K562 (cell line): ENCODE measurements at regions not wholly inside any gene's neighbourhood (a gene's known extent, or its start where the extent isn't known, plus 50 kb on each side); places are given as distances from the start of the nearest gene placed in this dataset.

Experiments
- ATAC-seq: fragments of 200-7000 bp; cut with Tn5 transposase; 3 replicates; pipeline ENCODE4 v1.9.1; 2020; ENCODE audit warnings: moderate library complexity
- BruUV-seq: library from RNA; stranded (reverse); fragments of 400-500 nt; replicated peaks from 2 replicates; lab custom pipeline; 2021; lab: Mats Ljungman, UMichigan
- CTCF ChIA-PET: fragments of 300-600 bp; formaldehyde crosslinking; extraction: SDS; loops from one replicate; lab custom pipeline; 2021; ENCODE audit warnings: low intra/inter-chr PET ratio; lab: Yijun Ruan, JAX
- POLR2A ChIA-PET: fragments of 300-600, 350-650 bp; sonication (Branson Sonifier 250); formaldehyde crosslinking; extraction: SDS; loops from one replicate; lab custom pipeline; 2021; ENCODE audit warnings: antibody characterized with exemption, inconsistent platforms; lab: Yijun Ruan, JAX
- DNase-seq, 4 experiments: peaks; one replicate each; pipeline versions ENCODE4 v3.0.0 to v3.0.0-alpha.2; 2011 to 2018; ENCODE audit warnings: low spot score in 3 of 4, mixed read lengths in 3 of 4; ENCODE audit errors: extremely low read depth in 1 of 4
- FAIRE-seq: peaks from 2 replicates; lab custom pipeline; 2011; peaks lifted over from hg19 to GRCh38; lab: Jason Lieb, UNC
- H2AFZ ChIP-seq: 2 replicates; pipeline ENCODE4 v1.6.0; 2011; ENCODE audit warnings: low read depth, low read length, control low read depth, inconsistent platforms
- H3K27ac ChIP-seq: fragments of 200-600 bp; 3 replicates; pipeline ENCODE4 v1.8.0; 2011; ENCODE audit warnings: low read depth, mild to moderate bottlenecking, control low read depth, inconsistent platforms, low read length, moderate library complexity, mixed read lengths; ENCODE audit errors: extremely low read depth
- H3K27me3 ChIP-seq, 2 experiments: fragments of 300-600 bp in 1 of 2; 2 replicates in 1 of 2; 3 replicates in 1 of 2; pipeline versions ENCODE4 v1.6.0 to v1.8.0; 2011; ENCODE audit warnings: inconsistent platforms in 2 of 2, low read length in 2 of 2, mild to moderate bottlenecking in 1 of 2, mixed read lengths in 1 of 2, moderate library complexity in 1 of 2; ENCODE audit not compliant: control insufficient read depth in 2 of 2, insufficient read depth in 2 of 2
- H3K36me3 ChIP-seq: fragments of 300-600 bp; 3 replicates; pipeline ENCODE4 v1.8.0; 2011; ENCODE audit warnings: mild to moderate bottlenecking, low read length, inconsistent platforms; ENCODE audit not compliant: control insufficient read depth, insufficient read depth
- H3K4me1 ChIP-seq, 2 experiments: fragments of 200-600 bp in 1 of 2; replicated peaks in 1 of 2; 2 replicates in 1 of 2; 3 replicates in 1 of 2; pipeline versions ENCODE4 v1.5.1 to v1.8.0; 2011; ENCODE audit warnings: inconsistent platforms in 2 of 2, low read length in 2 of 2, mild to moderate bottlenecking in 1 of 2, mixed read lengths in 1 of 2, moderate library complexity in 1 of 2; ENCODE audit not compliant: control insufficient read depth in 2 of 2, insufficient read depth in 2 of 2
- H3K4me2 ChIP-seq: 2 replicates; pipeline ENCODE4 v1.6.1; 2011; ENCODE audit warnings: low read length, control low read depth, inconsistent platforms, mixed read lengths; ENCODE audit not compliant: insufficient read depth
- H3K4me3 ChIP-seq: fragments of 200-600 bp; sonication (generic), shearing (Covaris generic); 2 replicates; pipeline ENCODE4 v1.5.1; 2016; ENCODE audit warnings: control low read depth, inconsistent platforms
- H3K79me2 ChIP-seq: fragments of 200-600 bp; 3 replicates; pipeline ENCODE4 v1.8.0; 2011; ENCODE audit warnings: low read length, inconsistent platforms; ENCODE audit not compliant: control insufficient read depth, insufficient read depth
- H3K9ac ChIP-seq, 2 experiments: 2 replicates each; pipeline versions ENCODE4 v1.6.0 to v1.6.1; 2011; ENCODE audit warnings: low read depth in 2 of 2, low read length in 2 of 2, control low read depth in 1 of 2, inconsistent platforms in 1 of 2, mild to moderate bottlenecking in 1 of 2, mixed read lengths in 1 of 2; ENCODE audit not compliant: insufficient read depth in 1 of 2
- H3K9me1 ChIP-seq: one replicate; pipeline ENCODE4 v1.6.0; 2011; ENCODE audit warnings: inconsistent platforms, mild to moderate bottlenecking, low read length, moderate library complexity; ENCODE audit not compliant: control insufficient read depth, insufficient read depth
- H3K9me3 ChIP-seq: replicated peaks from 2 replicates; pipeline ENCODE4 v1.5.1; 2011; ENCODE audit warnings: low read depth, low read length, inconsistent platforms; ENCODE audit not compliant: control insufficient read depth, insufficient read depth
- H4K20me1 ChIP-seq: replicated peaks from 2 replicates; pipeline ENCODE4 v1.6.1; 2011; ENCODE audit warnings: low read length, inconsistent platforms, mixed read lengths; ENCODE audit not compliant: control insufficient read depth, insufficient read depth
- BCOR ChIP-seq: fragments of 450-650 bp; IDR thresholded peaks from 2 replicates; pipeline ENCODE4 v1.6.1; 2016
- CEBPB ChIP-seq: fragments of 450-650 bp; IDR thresholded peaks from 2 replicates; pipeline ENCODE4 v1.6.1; 2016; ENCODE audit warnings: missing genetic modification characterization, missing compliant biosample characterization
- CHD2 ChIP-seq: IDR thresholded peaks from 2 replicates; pipeline ENCODE4 v1.6.1; 2011; ENCODE audit warnings: low read depth, low read length
- GTF2A2 ChIP-seq: IDR thresholded peaks from 2 replicates; pipeline ENCODE4 v1.6.1; 2016; ENCODE audit warnings: mild to moderate bottlenecking, missing genetic modification characterization, missing compliant biosample characterization
- HDAC2 ChIP-seq: fragments of 450-650 bp; IDR thresholded peaks from 2 replicates; pipeline ENCODE4 v1.6.1; 2016; ENCODE audit warnings: mild to moderate bottlenecking
- HDAC3 ChIP-seq: fragments of 450-650 bp; IDR thresholded peaks from 2 replicates; pipeline ENCODE4 v1.6.1; 2018; ENCODE audit warnings: borderline replicate concordance, mild to moderate bottlenecking, moderate library complexity; ENCODE audit not compliant: partially characterized antibody
- KLF10 ChIP-seq: fragments of 250-450 bp; sonication (Bioruptor Pico); IDR thresholded peaks from 2 replicates; pipeline ENCODE4 v1.6.1; 2021; ENCODE audit warnings: matching md5 sums
- MAZ ChIP-seq, 2 experiments: fragments of 450-650 bp in 1 of 2; sonication (generic) in 1 of 2; formaldehyde crosslinking; IDR thresholded peaks in 1 of 2; conservative IDR thresholded peaks in 1 of 2; 2 replicates each; pipeline versions ENCODE4 v1.4.0 to v1.5.0; 2020; ENCODE audit warnings: mild to moderate bottlenecking in 1 of 2, missing genetic modification reagents in 1 of 2
- RCOR1 ChIP-seq, 2 experiments: IDR thresholded peaks; 2 replicates each; pipeline ENCODE4 v1.6.1; 2012; ENCODE audit warnings: low read depth in 2 of 2, low read length in 2 of 2, borderline replicate concordance in 1 of 2, improper control_type of control experiment in 1 of 2
- SREBF1 ChIP-seq: fragments of 150-350 bp; IDR thresholded peaks from 2 replicates; pipeline ENCODE4 v1.6.1; 2014; ENCODE audit warnings: antibody characterized with exemption, low read depth, low read length, borderline replicate concordance
- ZNF143 ChIP-seq: sonication (generic); formaldehyde crosslinking; IDR thresholded peaks from 2 replicates; pipeline ENCODE4 v1.9.0; 2022; ENCODE audit warnings: mild to moderate bottlenecking, missing genetic modification reagents
- WGBS: fragments of 100-300 bp; shearing (Covaris generic); methylation state at CpG from one replicate; pipeline ENCODE4 v1.1.6; 2016; ENCODE audit warnings: low coverage, mixed read lengths; ENCODE audit not compliant: insufficient coverage; ENCODE audit errors: missing lambda C conversion rate; 5-methylcytosine and 5-hydroxymethylcytosine counted together
- in situ Hi-C: fragments of 300-500 bp; cut with MboI; formaldehyde crosslinking; loops from 4 replicates; pipeline ENCODE4 v1.15.0; 2018; ENCODE audit warnings: inconsistent platforms, mixed read lengths
- intact Hi-C: fragments of 100-400 bp; cut with micrococcal nuclease; formaldehyde crosslinking; loops from 2 replicates; pipeline ENCODE4 v1.14.2; 2022
- TF ChIP-seq, protein P1 (sequence below): sonication (generic); formaldehyde crosslinking; IDR thresholded peaks from 2 replicates; pipeline ENCODE4 v1.8.0; 2022; ENCODE audit warnings: mild to moderate bottlenecking, missing genetic modification reagents, borderline replicate concordance
- TF ChIP-seq, protein P2 (sequence below), 2 experiments: fragments of 450-650 bp; conservative IDR thresholded peaks; 2 replicates each; pipeline ENCODE4 v1.6.1; 2017; ENCODE audit warnings: mild to moderate bottlenecking in 2 of 2, moderate library complexity in 2 of 2

DNA sequence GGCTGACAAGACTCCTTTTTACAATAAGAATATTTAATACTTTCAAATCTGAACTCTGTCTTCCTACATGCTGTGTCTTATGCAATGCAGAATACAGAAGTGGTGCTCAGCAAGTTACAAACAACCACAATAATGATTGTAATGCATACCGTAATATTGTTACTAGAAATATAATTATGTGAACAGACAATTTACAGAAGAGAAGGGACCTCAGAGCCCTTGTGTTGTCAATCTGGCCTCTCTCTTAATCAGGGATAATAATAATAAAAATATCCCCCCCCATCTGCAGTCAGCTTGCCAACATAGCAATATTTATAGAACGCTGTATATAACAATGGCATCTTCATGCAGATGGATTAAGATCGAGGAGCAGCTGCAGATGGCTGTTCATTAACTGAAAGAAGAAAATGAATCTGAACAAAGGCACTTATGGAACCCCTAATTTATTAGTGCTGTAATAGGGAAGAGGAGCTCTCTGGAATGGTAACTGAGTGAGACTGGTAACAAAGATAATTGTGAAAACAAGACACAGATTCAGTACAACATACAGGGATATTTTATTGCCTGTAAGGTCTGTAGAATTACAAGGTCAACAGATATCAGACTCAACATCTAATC lies 106.3 kb downstream of the TMEM26 start:
- no peaks in the 10 kb centered on the region for H4K20me1 ChIP-seq

DNA sequence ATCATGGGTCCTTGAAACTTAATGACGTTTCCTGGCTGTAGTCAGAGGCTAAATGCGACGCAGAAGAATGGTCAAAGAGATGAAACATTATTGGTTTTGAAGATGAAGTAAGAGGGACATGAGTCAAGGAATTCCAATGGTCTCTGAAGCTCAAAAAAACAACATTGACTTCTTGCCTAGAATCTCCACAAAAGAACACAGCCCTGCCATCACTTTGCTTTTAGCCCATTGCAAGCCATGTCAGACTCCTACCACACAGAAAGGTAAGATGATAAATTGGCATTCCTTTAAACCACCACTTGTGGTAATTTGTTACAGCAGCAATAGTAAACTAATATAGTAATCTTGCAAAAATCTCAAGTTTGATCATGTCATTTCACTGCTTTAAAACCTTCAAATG lies 109.4 kb downstream of the TMEM26 start:
- POLR2A ChIA-PET = no interaction called here
- 0% methylated on average over 3 of the region's 3 CpGs for WGBS
- ATAC-seq (no peak), FAIRE-seq (no peak), DNase-seq (no peak)
- H3K4me2 ChIP-seq = no peak overlapping the region
- intact Hi-C loops = no loop called here
- H4K20me1 ChIP-seq = no peaks in the 10 kb centered on the region
- H3K79me2 ChIP-seq = no peaks in the 10 kb centered on the region
- H2AFZ ChIP-seq = no peak overlapping the region
- no peaks in the 10 kb centered on the region for H3K9me3 ChIP-seq
- H3K9me1 ChIP-seq = no peaks in the 10 kb centered on the region
- H3K36me3 ChIP-seq = no peaks in the 10 kb centered on the region
- in situ Hi-C loops = no loop called here
- CTCF ChIA-PET = no interaction called here
- H3K27ac ChIP-seq = no peak overlapping the region
- no TSS peak for BruUV-seq
- no peaks in the 10 kb centered on the region for H3K27me3 ChIP-seq
- no peak overlapping the region for H3K9ac ChIP-seq
- H3K4me1 ChIP-seq = no peaks in the 10 kb centered on the region
- H3K4me3 ChIP-seq = no peak overlapping the region
- TF ChIP-seq BCOR (no peak), CEBPB (tag) (no peak), MAZ (CRISPR knock-in tag; conservative IDR thresholded peaks at IDR 0.05 in 1 of 2, IDR thresholded peaks at IDR 0.05 in 1 of 2) (no peak), SREBF1 (no peak), KLF10 (CRISPR knock-in tag) (no peak), ZNF143 (no peak), GTF2A2 (tag) (no peak), HDAC2 (no peak)
- TF ChIP-seq, protein P1, sequence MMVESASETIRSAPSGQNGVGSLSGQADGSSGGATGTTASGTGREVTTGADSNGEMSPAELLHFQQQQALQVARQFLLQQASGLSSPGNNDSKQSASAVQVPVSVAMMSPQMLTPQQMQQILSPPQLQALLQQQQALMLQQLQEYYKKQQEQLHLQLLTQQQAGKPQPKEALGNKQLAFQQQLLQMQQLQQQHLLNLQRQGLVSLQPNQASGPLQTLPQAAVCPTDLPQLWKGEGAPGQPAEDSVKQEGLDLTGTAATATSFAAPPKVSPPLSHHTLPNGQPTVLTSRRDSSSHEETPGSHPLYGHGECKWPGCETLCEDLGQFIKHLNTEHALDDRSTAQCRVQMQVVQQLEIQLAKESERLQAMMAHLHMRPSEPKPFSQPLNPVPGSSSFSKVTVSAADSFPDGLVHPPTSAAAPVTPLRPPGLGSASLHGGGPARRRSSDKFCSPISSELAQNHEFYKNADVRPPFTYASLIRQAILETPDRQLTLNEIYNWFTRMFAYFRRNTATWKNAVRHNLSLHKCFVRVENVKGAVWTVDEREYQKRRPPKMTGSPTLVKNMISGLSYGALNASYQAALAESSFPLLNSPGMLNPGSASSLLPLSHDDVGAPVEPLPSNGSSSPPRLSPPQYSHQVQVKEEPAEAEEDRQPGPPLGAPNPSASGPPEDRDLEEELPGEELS = no peak
- TF ChIP-seq, protein P2, sequence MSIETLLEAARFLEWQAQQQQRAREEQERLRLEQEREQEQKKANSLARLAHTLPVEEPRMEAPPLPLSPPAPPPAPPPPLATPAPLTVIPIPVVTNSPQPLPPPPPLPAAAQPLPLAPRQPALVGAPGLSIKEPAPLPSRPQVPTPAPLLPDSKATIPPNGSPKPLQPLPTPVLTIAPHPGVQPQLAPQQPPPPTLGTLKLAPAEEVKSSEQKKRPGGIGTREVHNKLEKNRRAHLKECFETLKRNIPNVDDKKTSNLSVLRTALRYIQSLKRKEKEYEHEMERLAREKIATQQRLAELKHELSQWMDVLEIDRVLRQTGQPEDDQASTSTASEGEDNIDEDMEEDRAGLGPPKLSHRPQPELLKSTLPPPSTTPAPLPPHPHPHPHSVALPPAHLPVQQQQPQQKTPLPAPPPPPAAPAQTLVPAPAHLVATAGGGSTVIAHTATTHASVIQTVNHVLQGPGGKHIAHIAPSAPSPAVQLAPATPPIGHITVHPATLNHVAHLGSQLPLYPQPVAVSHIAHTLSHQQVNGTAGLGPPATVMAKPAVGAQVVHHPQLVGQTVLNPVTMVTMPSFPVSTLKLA (conservative IDR thresholded peaks at IDR 0.05) = no peak

More for the DNA sequence above, 106.3 kb downstream of the TMEM26 start:
- Histone ChIP-seq H3K9ac (no peak overlapping the region), H3K4me2 (no peak overlapping the region), H3K9me1 (no peaks in the 10 kb centered on the region), H3K4me1 (no peaks in the 10 kb centered on the region), H3K79me2 (no peaks in the 10 kb centered on the region), H3K36me3 (no peaks in the 10 kb centered on the region), H3K4me3 (no peak overlapping the region), H2AFZ (no peak overlapping the region), H3K27ac (no peak overlapping the region)
- ChIA-PET POLR2A (interaction anchor here (0.5 kb wide), 1 partner anchor 936 kb away, joined by 5 read pairs; no protein-coding TSS in a partner anchor), CTCF (no interaction called here)
- BruUV-seq = no TSS peak
- no peak for FAIRE-seq
- WGBS = 0% methylated on average over 3 of the region's 3 CpGs
- in situ Hi-C loops = no loop called here
- intact Hi-C loops = no loop called here
- no peak for ATAC-seq
- TF ChIP-seq CHD2 (no peak), RCOR1 (IDR thresholded peaks at IDR 0.05; ENCODE audit: borderline replicate concordance in 1 of 2, low read depth in 2 of 2, low read length in 2 of 2) (no peak), HDAC3 (no peak)
- TF ChIP-seq, all 486 proteins: peak for 0
- no peak for DNase-seq
- Histone ChIP-seq H3K27me3 (no peaks in the 10 kb centered on the region), H3K9me3 (no peaks in the 10 kb centered on the region)
